ENCODE measurements at regions not wholly inside any gene's neighbourhood (a gene's known extent, or its start where the extent isn't known, plus 50 kb on each side); places are given as distances from the start of the nearest gene placed in this dataset.

DNA sequence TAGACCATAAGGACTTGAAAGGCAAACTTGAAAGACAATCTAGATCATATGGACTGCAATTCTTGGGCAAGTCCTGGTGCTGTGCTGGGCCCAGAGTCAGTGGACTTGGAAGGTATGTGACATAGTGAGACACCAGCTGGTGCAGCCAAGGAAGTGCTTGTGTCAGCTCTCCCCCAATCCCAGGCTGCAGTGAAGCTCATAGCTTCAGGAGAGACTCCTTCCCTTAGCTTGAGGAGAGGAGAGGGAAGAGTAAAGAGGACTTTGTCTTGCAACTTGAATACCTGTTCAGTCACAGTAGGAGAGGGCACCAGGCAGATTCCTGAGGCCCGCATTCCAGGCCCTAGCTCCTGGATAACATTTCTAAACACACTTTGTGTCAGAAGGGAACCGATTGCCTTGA is 127.4 kb upstream of the ZPLD1 start:
- Histone ChIP-seq H3K9me2 (replicated peaks; ENCODE audit: low read depth, low read length) (no peaks in the 10 kb centered on the region), H3K79me2 (ENCODE audit: insufficient read depth, low read length) (no peaks in the 10 kb centered on the region), H3K4me1 (ENCODE audit: insufficient read depth, low read length, poor library complexity, severe bottlenecking) (no peaks in the 10 kb centered on the region), H4K20me1 (ENCODE audit: insufficient read depth, low read length, poor library complexity, severe bottlenecking) (no peaks in the 10 kb centered on the region), H3K36me3 (ENCODE audit: insufficient read depth, low read length) (no peaks in the 10 kb centered on the region), H3K9me3 (ENCODE audit: insufficient read depth, low read depth, low read length) (no peaks in the 10 kb centered on the region), H2AFZ (ENCODE audit: low read length) (no peak overlapping the region), H3K4me3 (ENCODE audit: low read length, poor library complexity, severe bottlenecking) (no peak overlapping the region), H3K9ac (ENCODE audit: low read depth, low read length, poor library complexity, severe bottlenecking) (no peak overlapping the region), H3F3A (ENCODE audit: low read depth) (no peaks in the 10 kb centered on the region), H3K27me3 (ENCODE audit: insufficient read depth, low read length, poor library complexity, severe bottlenecking) (no peaks in the 10 kb centered on the region), H3K4me2 (ENCODE audit: low read depth, low read length, poor library complexity, severe bottlenecking) (no peak overlapping the region)
- TF ChIP-seq, protein P1, sequence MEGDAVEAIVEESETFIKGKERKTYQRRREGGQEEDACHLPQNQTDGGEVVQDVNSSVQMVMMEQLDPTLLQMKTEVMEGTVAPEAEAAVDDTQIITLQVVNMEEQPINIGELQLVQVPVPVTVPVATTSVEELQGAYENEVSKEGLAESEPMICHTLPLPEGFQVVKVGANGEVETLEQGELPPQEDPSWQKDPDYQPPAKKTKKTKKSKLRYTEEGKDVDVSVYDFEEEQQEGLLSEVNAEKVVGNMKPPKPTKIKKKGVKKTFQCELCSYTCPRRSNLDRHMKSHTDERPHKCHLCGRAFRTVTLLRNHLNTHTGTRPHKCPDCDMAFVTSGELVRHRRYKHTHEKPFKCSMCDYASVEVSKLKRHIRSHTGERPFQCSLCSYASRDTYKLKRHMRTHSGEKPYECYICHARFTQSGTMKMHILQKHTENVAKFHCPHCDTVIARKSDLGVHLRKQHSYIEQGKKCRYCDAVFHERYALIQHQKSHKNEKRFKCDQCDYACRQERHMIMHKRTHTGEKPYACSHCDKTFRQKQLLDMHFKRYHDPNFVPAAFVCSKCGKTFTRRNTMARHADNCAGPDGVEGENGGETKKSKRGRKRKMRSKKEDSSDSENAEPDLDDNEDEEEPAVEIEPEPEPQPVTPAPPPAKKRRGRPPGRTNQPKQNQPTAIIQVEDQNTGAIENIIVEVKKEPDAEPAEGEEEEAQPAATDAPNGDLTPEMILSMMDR (conservative IDR thresholded peaks at IDR 0.05; ENCODE audit: low read length), result no peak
- TF ChIP-seq EZH2phosphoT487 (IDR thresholded peaks at IDR 0.05; ENCODE audit: borderline replicate concordance), result no peak

DNA sequence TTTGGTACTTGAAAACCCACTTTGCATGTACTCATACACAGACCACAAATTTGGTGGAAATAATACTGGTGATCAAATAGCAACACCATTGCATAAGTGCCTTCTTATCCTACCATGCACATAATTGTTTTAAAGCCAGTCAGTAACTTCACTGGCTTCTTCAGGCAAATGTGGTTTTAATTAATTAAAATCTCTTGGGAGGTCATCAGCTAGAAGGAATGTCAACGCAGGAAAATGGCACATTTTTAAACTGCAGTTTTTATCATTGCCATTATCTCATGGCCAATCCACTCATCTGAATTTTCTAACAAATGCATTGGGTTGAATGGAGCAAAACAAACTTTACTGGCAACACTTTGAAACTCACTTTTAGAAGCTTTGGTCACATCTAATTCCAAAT is 105.7 kb upstream of the ZPLD1 start:
- no peak overlapping the region for H3K9ac ChIP-seq (ENCODE audit: low read depth, low read length, poor library complexity, severe bottlenecking)
- H3K4me2 ChIP-seq (ENCODE audit: low read depth, low read length, poor library complexity, severe bottlenecking), result no peak overlapping the region
- no peaks in the 10 kb centered on the region for H3K36me3 ChIP-seq (ENCODE audit: insufficient read depth, low read length)
- H3K27me3 ChIP-seq (ENCODE audit: insufficient read depth, low read length, poor library complexity, severe bottlenecking), result no peaks in the 10 kb centered on the region
- no peaks in the 10 kb centered on the region for H3F3A ChIP-seq (ENCODE audit: low read depth)
- no peaks in the 10 kb centered on the region for H3K4me1 ChIP-seq (ENCODE audit: insufficient read depth, low read length, poor library complexity, severe bottlenecking)
- no peak overlapping the region for H2AFZ ChIP-seq (ENCODE audit: low read length)
- no peaks in the 10 kb centered on the region for H3K9me2 ChIP-seq (replicated peaks; ENCODE audit: low read depth, low read length)
- H3K4me3 ChIP-seq (ENCODE audit: low read length, poor library complexity, severe bottlenecking), result no peak overlapping the region
- H3K9me3 ChIP-seq (ENCODE audit: insufficient read depth, low read depth, low read length), result no peaks in the 10 kb centered on the region
- H3K79me2 ChIP-seq (ENCODE audit: insufficient read depth, low read length), result no peaks in the 10 kb centered on the region
- TF ChIP-seq, protein P1 (conservative IDR thresholded peaks at IDR 0.05; ENCODE audit: low read length), result no peak
- TF ChIP-seq EZH2phosphoT487 (IDR thresholded peaks at IDR 0.05; ENCODE audit: borderline replicate concordance), result no peak
- H4K20me1 ChIP-seq (ENCODE audit: insufficient read depth, low read length, poor library complexity, severe bottlenecking), result no peaks in the 10 kb centered on the region

- Histone ChIP-seq H3K9me3 (ENCODE audit: insufficient read depth, low read depth, low read length) (no peaks in the 10 kb centered on the region), H3K79me2 (ENCODE audit: insufficient read depth, low read length) (no peaks in the 10 kb centered on the region), H3K4me2 (ENCODE audit: low read depth, low read length, poor library complexity, severe bottlenecking) (no peak overlapping the region), H3K4me3 (ENCODE audit: low read length, poor library complexity, severe bottlenecking) (no peak overlapping the region), H3F3A (ENCODE audit: low read depth) (no peaks in the 10 kb centered on the region), H3K27me3 (ENCODE audit: insufficient read depth, low read length, poor library complexity, severe bottlenecking) (no peaks in the 10 kb centered on the region), H3K9me2 (replicated peaks; ENCODE audit: low read depth, low read length) (no peaks in the 10 kb centered on the region), H4K20me1 (ENCODE audit: insufficient read depth, low read length, poor library complexity, severe bottlenecking) (no peaks in the 10 kb centered on the region), H3K9ac (ENCODE audit: low read depth, low read length, poor library complexity, severe bottlenecking) (no peak overlapping the region), H3K36me3 (ENCODE audit: insufficient read depth, low read length) (no peaks in the 10 kb centered on the region), H3K4me1 (ENCODE audit: insufficient read depth, low read length, poor library complexity, severe bottlenecking) (no peaks in the 10 kb centered on the region), H2AFZ (ENCODE audit: low read length) (no peak overlapping the region)
- TF ChIP-seq EZH2phosphoT487 (IDR thresholded peaks at IDR 0.05; ENCODE audit: borderline replicate concordance), result no peak
- TF ChIP-seq, protein P1 (conservative IDR thresholded peaks at IDR 0.05; ENCODE audit: low read length), result no peak
These were observed 105.3 kb upstream of the ZPLD1 start for GRCh38 chr3:102329561-102329960.

All from Loucy (cell line).